ENCODE measurements at regions not wholly inside any gene's neighbourhood (a gene's known extent, or its start where the extent isn't known, plus 50 kb on each side); places are given as distances from the start of the nearest gene placed in this dataset.

- DNase-seq = no peak
Observed at GRCh38 chr3:963255-963654, 129.6 kb upstream of the CNTN6 start.

- no peak for DNase-seq
Observed at GRCh38 chr3:963755-964154, 129.1 kb upstream of the CNTN6 start.

- DNase-seq = no peak
Observed at GRCh38 chr3:965826-966225, 127.0 kb upstream of the CNTN6 start.

- DNase-seq = no peak
Observed at GRCh38 chr3:966341-966740, 126.5 kb upstream of the CNTN6 start.

GRCh38 chr3:973340-973739, 119.5 kb upstream of the CNTN6 start:
- DNase-seq = no peak

DNA sequence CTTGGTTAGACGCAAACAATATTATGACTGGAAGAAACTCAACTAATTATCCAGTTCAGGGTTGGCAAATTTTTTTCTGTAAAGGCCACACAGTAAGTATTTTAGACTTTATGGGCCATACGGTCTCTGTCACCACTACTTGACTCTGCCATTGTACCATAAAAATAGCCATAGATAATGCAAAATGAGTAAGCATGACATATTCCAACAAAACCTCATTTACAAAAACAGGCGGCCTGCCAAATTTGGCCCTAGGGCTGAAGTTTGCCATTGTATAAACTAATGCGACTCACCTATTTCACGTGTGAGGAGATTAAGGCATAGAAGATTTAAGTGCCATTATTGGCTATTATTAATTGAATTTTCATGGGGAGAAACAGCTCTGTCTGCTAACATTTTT, 116.8 kb upstream of the CNTN6 start:
- DNase-seq = no peak

GRCh38 chr3:981156-981555, 111.7 kb upstream of the CNTN6 start:
- no peak for DNase-seq

DNA sequence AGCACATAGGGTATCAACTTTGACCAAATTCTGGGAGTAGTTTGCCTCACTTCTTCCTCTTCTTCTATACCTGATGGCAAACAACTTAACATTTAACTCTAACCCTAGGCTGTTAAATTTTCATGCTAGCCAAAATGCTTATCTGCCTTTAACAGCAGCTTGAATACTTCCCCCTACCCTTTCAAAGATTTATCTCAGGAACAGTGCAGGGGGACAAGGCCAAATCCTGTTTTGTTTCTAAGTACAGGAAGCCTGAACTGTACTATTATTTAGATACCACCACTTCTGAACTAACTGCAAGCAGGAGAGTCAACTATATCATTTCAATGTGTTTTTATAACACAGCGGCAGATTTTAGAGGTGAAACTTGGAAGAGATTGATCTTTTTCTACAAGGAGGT, 104.0 kb upstream of the CNTN6 start:
- no peak for DNase-seq

DNA sequence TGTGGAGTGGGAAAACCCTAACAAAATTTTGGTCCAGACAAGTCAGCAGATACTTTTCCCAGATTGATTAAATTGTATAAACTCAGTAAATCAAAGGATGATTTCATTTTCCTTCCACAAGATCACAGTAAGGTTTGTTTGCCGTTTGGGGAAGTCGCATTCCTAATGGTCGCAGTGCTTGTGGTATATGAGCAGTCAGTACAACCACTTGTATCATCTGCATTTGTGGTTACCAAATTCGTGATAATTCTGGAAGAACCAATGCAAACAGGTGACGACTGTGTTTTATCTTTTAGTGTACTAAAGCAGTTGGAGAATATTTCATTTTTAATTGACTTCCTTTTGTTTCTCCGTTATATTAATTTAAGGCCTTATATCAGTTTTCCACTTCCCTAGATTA, 100.0 kb upstream of the CNTN6 start:
- no peak for DNase-seq

- DNase-seq = no peak
Observed at GRCh38 chr3:1002010-1002409, 90.8 kb upstream of the CNTN6 start.

- no peak for DNase-seq
Observed at GRCh38 chr3:1007866-1008265, 85.0 kb upstream of the CNTN6 start.

GRCh38 chr3:1010228-1010627, 82.6 kb upstream of the CNTN6 start:
- no peak for DNase-seq

- DNase-seq = no peak
Observed at GRCh38 chr3:1015826-1016225, 77.0 kb upstream of the CNTN6 start.

- DNase-seq = no peak
Observed at GRCh38 chr3:1017870-1018269, 75.0 kb upstream of the CNTN6 start.

DNA sequence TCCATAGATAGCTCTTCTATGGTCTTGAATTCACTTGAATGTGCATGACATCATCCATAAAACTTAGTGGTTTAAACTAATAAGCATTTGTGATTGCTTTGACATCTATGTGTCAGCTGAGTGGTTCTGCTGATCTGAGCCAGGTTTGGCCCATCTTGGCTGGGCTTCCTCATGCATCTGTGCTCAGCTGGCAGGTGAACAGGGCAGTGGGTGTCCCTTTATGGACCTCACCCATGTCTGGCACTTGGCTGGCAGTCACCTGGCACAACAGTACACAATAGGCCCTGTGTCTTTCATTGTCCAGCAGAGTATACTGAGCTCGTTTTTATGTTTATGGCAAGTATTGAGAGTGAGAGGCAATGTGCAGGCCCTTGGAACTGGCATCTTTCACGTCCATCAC, 73.7 kb upstream of the CNTN6 start:
- DNase-seq = no peak

DNA sequence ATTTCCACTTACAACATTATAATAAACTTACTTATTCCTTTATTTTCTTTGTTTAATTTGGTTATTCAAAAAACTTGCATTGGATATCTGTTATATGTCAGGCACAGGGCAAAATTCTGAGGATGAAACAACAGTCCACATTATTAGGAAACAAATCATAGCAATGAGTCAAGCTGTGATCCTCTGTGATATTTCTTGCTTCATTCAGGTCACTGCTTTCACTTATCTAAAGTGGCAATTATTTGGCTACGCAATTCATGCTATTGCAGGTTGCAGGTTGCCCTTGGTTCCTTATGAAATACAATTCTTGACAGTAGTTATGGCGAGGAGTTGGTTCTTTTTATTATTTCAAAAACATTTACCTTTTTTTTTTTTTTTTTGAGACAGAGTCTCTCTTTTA, 66.4 kb upstream of the CNTN6 start:
- no peak for DNase-seq

- no peak for DNase-seq
Observed at GRCh38 chr3:1036207-1036826, 56.5 kb upstream of the CNTN6 start.

DNA sequence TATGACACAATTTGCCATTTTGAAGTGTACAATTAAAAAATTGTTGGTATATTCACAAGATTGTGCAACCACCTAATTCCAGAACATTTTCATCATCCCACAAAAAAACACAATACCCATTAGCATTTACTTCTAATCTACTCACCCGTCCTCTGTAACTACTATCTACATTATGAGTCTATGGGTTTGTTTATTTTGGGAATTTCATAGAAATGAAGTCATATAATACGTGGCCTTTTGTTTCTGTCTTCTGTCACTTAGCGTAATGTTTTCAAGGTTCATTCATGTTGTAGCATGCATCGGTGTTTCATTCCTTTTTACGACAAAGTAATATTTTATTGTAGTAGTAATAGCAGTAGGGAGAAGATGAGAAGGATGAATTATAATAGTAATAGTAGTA, 55.2 kb upstream of the CNTN6 start:
- DNase-seq = no peak
